HUES48 (cell line): ENCODE measurements at regions not wholly inside any gene's neighbourhood (a gene's known extent, or its start where the extent isn't known, plus 50 kb on each side); places are given as distances from the start of the nearest gene placed in this dataset.

ENCODE experiments used
- H3K27ac ChIP-seq: one replicate; pipeline ENCODE4 v1.7.0; 2013; ENCODE audit warnings: low read depth, low read length, inconsistent platforms
- H3K27me3 ChIP-seq: 2 replicates; pipeline ENCODE4 v1.6.1; 2013; ENCODE audit warnings: mild to moderate bottlenecking, low read length; ENCODE audit not compliant: control insufficient read depth, insufficient read depth
- H3K36me3 ChIP-seq: 2 replicates; pipeline ENCODE4 v1.6.1; 2013; ENCODE audit warnings: low read length; ENCODE audit not compliant: control insufficient read depth, insufficient read depth
- H3K4me1 ChIP-seq: 2 replicates; pipeline ENCODE4 v1.6.1; 2013; ENCODE audit warnings: mild to moderate bottlenecking, low read length; ENCODE audit not compliant: control insufficient read depth, insufficient read depth
- H3K4me3 ChIP-seq: 2 replicates; pipeline ENCODE4 v1.5.1; 2013; ENCODE audit warnings: mild to moderate bottlenecking, low read depth, low read length
- H3K9ac ChIP-seq: 2 replicates; pipeline ENCODE4 v1.6.1; 2013; ENCODE audit warnings: mild to moderate bottlenecking, low read depth, low read length, moderate library complexity
- H3K9me3 ChIP-seq: 2 replicates; pipeline ENCODE4 v1.6.1; 2013; ENCODE audit warnings: low read length; ENCODE audit not compliant: control insufficient read depth, insufficient read depth

- H3K9ac ChIP-seq = no peak overlapping the region
- no peaks in the 10 kb centered on the region for H3K27me3 ChIP-seq
- no peaks in the 10 kb centered on the region for H3K4me1 ChIP-seq
- no peaks in the 10 kb centered on the region for H3K36me3 ChIP-seq
- no peaks in the 10 kb centered on the region for H3K9me3 ChIP-seq
- no peak overlapping the region for H3K4me3 ChIP-seq
- no peak overlapping the region for H3K27ac ChIP-seq
Observed at GRCh38 chr19:28939236-28939635, 273.7 kb downstream of the UQCRFS1 start.

- H3K27ac ChIP-seq = no peak overlapping the region
- H3K4me1 ChIP-seq = no peaks in the 10 kb centered on the region
- H3K9ac ChIP-seq = no peak overlapping the region
- no peaks in the 10 kb centered on the region for H3K9me3 ChIP-seq
- H3K27me3 ChIP-seq = no peaks in the 10 kb centered on the region
- no peaks in the 10 kb centered on the region for H3K36me3 ChIP-seq
- no peak overlapping the region for H3K4me3 ChIP-seq
Observed at GRCh38 chr19:28936001-28936400, 276.9 kb downstream of the UQCRFS1 start.

- no peak overlapping the region for H3K27ac ChIP-seq
- no peaks in the 10 kb centered on the region for H3K36me3 ChIP-seq
- H3K9ac ChIP-seq = no peak overlapping the region
- H3K4me1 ChIP-seq = no peaks in the 10 kb centered on the region
- no peak overlapping the region for H3K4me3 ChIP-seq
- no peaks in the 10 kb centered on the region for H3K27me3 ChIP-seq
- no peaks in the 10 kb centered on the region for H3K9me3 ChIP-seq
Observed at GRCh38 chr19:28934631-28935030, 278.3 kb downstream of the UQCRFS1 start.

GRCh38 chr19:28933039-28933438, 279.9 kb downstream of the UQCRFS1 start:
- H3K4me1 ChIP-seq = no peaks in the 10 kb centered on the region

GRCh38 chr19:28932446-28932845, 280.5 kb downstream of the UQCRFS1 start:
- H3K4me1 ChIP-seq = no peaks in the 10 kb centered on the region
- H3K4me3 ChIP-seq = no peak overlapping the region
- no peaks in the 10 kb centered on the region for H3K9me3 ChIP-seq
- no peak overlapping the region for H3K27ac ChIP-seq
- H3K9ac ChIP-seq = no peak overlapping the region
- H3K27me3 ChIP-seq = no peaks in the 10 kb centered on the region
- no peaks in the 10 kb centered on the region for H3K36me3 ChIP-seq

More at GRCh38 chr19:28933039-28933438, 279.9 kb downstream of the UQCRFS1 start:
- Histone ChIP-seq H3K9ac (no peak overlapping the region), H3K36me3 (no peaks in the 10 kb centered on the region), H3K4me3 (no peak overlapping the region), H3K27me3 (no peaks in the 10 kb centered on the region), H3K27ac (no peak overlapping the region), H3K9me3 (no peaks in the 10 kb centered on the region)

GRCh38 chr19:28929006-28929405, 283.9 kb downstream of the UQCRFS1 start:
- no peak overlapping the region for H3K4me3 ChIP-seq
- no peaks in the 10 kb centered on the region for H3K9me3 ChIP-seq
- H3K4me1 ChIP-seq = no peaks in the 10 kb centered on the region
- no peaks in the 10 kb centered on the region for H3K36me3 ChIP-seq
- no peak overlapping the region for H3K9ac ChIP-seq
- no peak overlapping the region for H3K27ac ChIP-seq
- no peaks in the 10 kb centered on the region for H3K27me3 ChIP-seq

GRCh38 chr19:28927456-28927855, 285.5 kb downstream of the UQCRFS1 start:
- Histone ChIP-seq H3K27ac (no peak overlapping the region), H3K27me3 (no peaks in the 10 kb centered on the region), H3K9me3 (no peaks in the 10 kb centered on the region), H3K9ac (no peak overlapping the region), H3K4me1 (no peaks in the 10 kb centered on the region), H3K4me3 (no peak overlapping the region), H3K36me3 (no peaks in the 10 kb centered on the region)

GRCh38 chr19:28920269-28921066, 292.5 kb downstream of the UQCRFS1 start:
- Histone ChIP-seq H3K36me3 (no peaks in the 10 kb centered on the region), H3K9ac (no peak overlapping the region), H3K4me3 (no peak overlapping the region), H3K4me1 (peaks cover 14% of the 10 kb centered on the region), H3K9me3 (no peaks in the 10 kb centered on the region), H3K27me3 (no peaks in the 10 kb centered on the region), H3K27ac (peak overlapping the region; percentile 49)

- H3K4me3 ChIP-seq = no peak overlapping the region
- no peaks in the 10 kb centered on the region for H3K9me3 ChIP-seq
- no peak overlapping the region for H3K27ac ChIP-seq
- no peak overlapping the region for H3K9ac ChIP-seq
- H3K27me3 ChIP-seq = no peaks in the 10 kb centered on the region
- H3K36me3 ChIP-seq = no peaks in the 10 kb centered on the region
- peaks cover 15% of the 10 kb centered on the region for H3K4me1 ChIP-seq
Observed at GRCh38 chr19:28917621-28918020, 295.3 kb downstream of the UQCRFS1 start.

- Histone ChIP-seq H3K4me3 (no peak overlapping the region), H3K9ac (no peak overlapping the region), H3K9me3 (no peaks in the 10 kb centered on the region), H3K36me3 (no peaks in the 10 kb centered on the region), H3K27ac (no peak overlapping the region), H3K4me1 (peaks cover 11% of the 10 kb centered on the region), H3K27me3 (no peaks in the 10 kb centered on the region)
Observed at GRCh38 chr19:28915737-28916460, 297.1 kb downstream of the UQCRFS1 start.

GRCh38 chr19:28915202-28915601, 297.7 kb downstream of the UQCRFS1 start:
- H3K4me1 ChIP-seq = peaks cover 4% of the 10 kb centered on the region
- H3K9ac ChIP-seq = no peak overlapping the region
- no peaks in the 10 kb centered on the region for H3K27me3 ChIP-seq
- no peaks in the 10 kb centered on the region for H3K9me3 ChIP-seq
- H3K4me3 ChIP-seq = no peak overlapping the region
- no peaks in the 10 kb centered on the region for H3K36me3 ChIP-seq
- no peak overlapping the region for H3K27ac ChIP-seq
